NAMALWA (cell line): ENCODE measurements at regions not wholly inside any gene's neighbourhood (a gene's known extent, or its start where the extent isn't known, plus 50 kb on each side); places are given as distances from the start of the nearest gene placed in this dataset.

Source experiments
- DNase-seq: peaks from one replicate; pipeline ENCODE4 v3.0.0-alpha.2; 2015; ENCODE audit warnings: low spot score

- no peak for DNase-seq
These were observed 149.9 kb downstream of the SPATA19 start for GRCh38 chr11:133695387-133695786.

- no peak for DNase-seq
These were observed 150.6 kb downstream of the SPATA19 start for GRCh38 chr11:133694701-133695100.

GRCh38 chr11:133693110-133693509 lies 152.2 kb downstream of the SPATA19 start:
- no peak for DNase-seq

GRCh38 chr11:133692126-133692934 lies 153.0 kb downstream of the SPATA19 start:
- no peak for DNase-seq

GRCh38 chr11:133687781-133688180 lies 155.5 kb upstream of the OPCML start:
- DNase-seq = no peak

GRCh38 chr11:133681901-133682300 lies 149.6 kb upstream of the OPCML start:
- DNase-seq = no peak

GRCh38 chr11:133679896-133680295 lies 147.6 kb upstream of the OPCML start:
- no peak for DNase-seq

- no peak for DNase-seq
These were observed 145.9 kb upstream of the OPCML start for GRCh38 chr11:133678191-133678590.

GRCh38 chr11:133677387-133677786 lies 145.1 kb upstream of the OPCML start:
- no peak for DNase-seq

- DNase-seq = no peak
These were observed 144.0 kb upstream of the OPCML start for GRCh38 chr11:133676265-133676664.

- DNase-seq = no peak
These were observed 137.2 kb upstream of the OPCML start for GRCh38 chr11:133669371-133670053.

GRCh38 chr11:133663135-133663985 lies 131.1 kb upstream of the OPCML start:
- no peak for DNase-seq

- DNase-seq = no peak
These were observed 129.5 kb upstream of the OPCML start for GRCh38 chr11:133661846-133662245.

GRCh38 chr11:133660202-133660568 lies 127.9 kb upstream of the OPCML start:
- DNase-seq = no peak

- no peak for DNase-seq
These were observed 127.4 kb upstream of the OPCML start for GRCh38 chr11:133659538-133660201.

GRCh38 chr11:133657054-133657453 lies 124.8 kb upstream of the OPCML start:
- DNase-seq = no peak

GRCh38 chr11:133656082-133656635 lies 123.9 kb upstream of the OPCML start:
- DNase-seq = no peak

- no peak for DNase-seq
These were observed 122.4 kb upstream of the OPCML start for GRCh38 chr11:133654630-133655212.

- no peak for DNase-seq
These were observed 121.0 kb upstream of the OPCML start for GRCh38 chr11:133653336-133653735.

GRCh38 chr11:133650082-133650481 lies 117.8 kb upstream of the OPCML start:
- DNase-seq = no peak

- DNase-seq = no peak
These were observed 116.7 kb upstream of the OPCML start for GRCh38 chr11:133649040-133649439.
